ENCODE measurements at regions not wholly inside any gene's neighbourhood (a gene's known extent, or its start where the extent isn't known, plus 50 kb on each side); places are given as distances from the start of the nearest gene placed in this dataset.

GRCh38 chr14:87838931-87839330, 154.1 kb downstream of the GALC start:
- Histone ChIP-seq H3K27me3 (replicated peaks in 2 of 5; ENCODE audit: control insufficient read depth in 4 of 5, insufficient read depth in 5 of 5, low read length in 4 of 5) (no peaks in the 10 kb centered on the region), H3K9me3 (ENCODE audit: control extremely low read depth in 1 of 5, control insufficient read depth in 4 of 5, insufficient read depth in 2 of 5, low read depth in 1 of 5, low read length in 4 of 5) (no peaks in the 10 kb centered on the region), H3K36me3 (ENCODE audit: control insufficient read depth in 4 of 4, insufficient read depth in 4 of 4, low read length in 3 of 4) (no peaks in the 10 kb centered on the region), H3K4me3 (ENCODE audit: control insufficient read depth in 1 of 7, extremely low read depth in 1 of 7, insufficient read depth in 4 of 7, low read depth in 2 of 7, low read length in 6 of 7) (no peak overlapping the region), H3K27ac (ENCODE audit: insufficient read depth in 1 of 2, low read depth in 1 of 2, low read length in 2 of 2, poor library complexity in 1 of 2, severe bottlenecking in 2 of 2) (no peak overlapping the region), H3K4me1 (ENCODE audit: control extremely low read depth in 1 of 4, control insufficient read depth in 4 of 4, insufficient read depth in 4 of 4, low read length in 3 of 4) (no peaks in the 10 kb centered on the region)
- ChIA-PET POLR2A (no interaction called here), CTCF (no interaction called here)
- no CpG with 5 or more reads among the region's 2 CpGs for WGBS (ENCODE audit: insufficient coverage)
- no peak for DNase-seq

- H3K36me3 ChIP-seq (ENCODE audit: control insufficient read depth in 4 of 4, insufficient read depth in 4 of 4, low read length in 3 of 4) = no peaks in the 10 kb centered on the region
- WGBS (ENCODE audit: insufficient coverage) = 86% methylated on average over 1 of the region's 1 CpG
- no peaks in the 10 kb centered on the region for H3K27me3 ChIP-seq (replicated peaks in 2 of 5; ENCODE audit: control insufficient read depth in 4 of 5, insufficient read depth in 5 of 5, low read length in 4 of 5)
- no peak overlapping the region for H3K27ac ChIP-seq (ENCODE audit: insufficient read depth in 1 of 2, low read depth in 1 of 2, low read length in 2 of 2, poor library complexity in 1 of 2, severe bottlenecking in 2 of 2)
- DNase-seq = no peak
- no peaks in the 10 kb centered on the region for H3K9me3 ChIP-seq (ENCODE audit: control extremely low read depth in 1 of 5, control insufficient read depth in 4 of 5, insufficient read depth in 2 of 5, low read depth in 1 of 5, low read length in 4 of 5)
- CTCF ChIA-PET = no interaction called here
- no peaks in the 10 kb centered on the region for H3K4me1 ChIP-seq (ENCODE audit: control extremely low read depth in 1 of 4, control insufficient read depth in 4 of 4, insufficient read depth in 4 of 4, low read length in 3 of 4)
- H3K4me3 ChIP-seq (ENCODE audit: control insufficient read depth in 1 of 7, extremely low read depth in 1 of 7, insufficient read depth in 4 of 7, low read depth in 2 of 7, low read length in 6 of 7) = no peak overlapping the region
- POLR2A ChIA-PET = no interaction called here
These were observed 155.7 kb downstream of the GALC start for GRCh38 chr14:87837296-87837695.

GRCh38 chr14:87834594-87834993, 158.4 kb downstream of the GALC start:
- H3K4me3 ChIP-seq (ENCODE audit: control insufficient read depth in 1 of 7, extremely low read depth in 1 of 7, insufficient read depth in 4 of 7, low read depth in 2 of 7, low read length in 6 of 7) = no peak overlapping the region
- WGBS (ENCODE audit: insufficient coverage) = 100% methylated on average over 1 of the region's 1 CpG
- H3K27me3 ChIP-seq (replicated peaks in 2 of 5; ENCODE audit: control insufficient read depth in 4 of 5, insufficient read depth in 5 of 5, low read length in 4 of 5) = no peaks in the 10 kb centered on the region
- no peak for DNase-seq
- H3K4me1 ChIP-seq (ENCODE audit: control extremely low read depth in 1 of 4, control insufficient read depth in 4 of 4, insufficient read depth in 4 of 4, low read length in 3 of 4) = no peaks in the 10 kb centered on the region
- ChIA-PET CTCF (no interaction called here), POLR2A (no interaction called here)
- no peaks in the 10 kb centered on the region for H3K9me3 ChIP-seq (ENCODE audit: control extremely low read depth in 1 of 5, control insufficient read depth in 4 of 5, insufficient read depth in 2 of 5, low read depth in 1 of 5, low read length in 4 of 5)
- H3K36me3 ChIP-seq (ENCODE audit: control insufficient read depth in 4 of 4, insufficient read depth in 4 of 4, low read length in 3 of 4) = no peaks in the 10 kb centered on the region
- H3K27ac ChIP-seq (ENCODE audit: insufficient read depth in 1 of 2, low read depth in 1 of 2, low read length in 2 of 2, poor library complexity in 1 of 2, severe bottlenecking in 2 of 2) = no peak overlapping the region

- 92% methylated on average over 1 of the region's 1 CpG for WGBS (ENCODE audit: insufficient coverage)
- H3K27ac ChIP-seq (ENCODE audit: insufficient read depth in 1 of 2, low read depth in 1 of 2, low read length in 2 of 2, poor library complexity in 1 of 2, severe bottlenecking in 2 of 2) = no peak overlapping the region
These were observed 160.0 kb downstream of the GALC start for GRCh38 chr14:87833026-87833425.

GRCh38 chr14:87830443-87831096, 162.4 kb downstream of the GALC start:
- no peak for DNase-seq
- 40% methylated on average over 1 of the region's 2 CpGs for WGBS (ENCODE audit: insufficient coverage)
- Histone ChIP-seq H3K4me3 (ENCODE audit: control insufficient read depth in 1 of 7, extremely low read depth in 1 of 7, insufficient read depth in 4 of 7, low read depth in 2 of 7, low read length in 6 of 7) (no peak overlapping the region), H3K4me1 (ENCODE audit: control extremely low read depth in 1 of 4, control insufficient read depth in 4 of 4, insufficient read depth in 4 of 4, low read length in 3 of 4) (no peaks in the 10 kb centered on the region), H3K36me3 (ENCODE audit: control insufficient read depth in 4 of 4, insufficient read depth in 4 of 4, low read length in 3 of 4) (no peaks in the 10 kb centered on the region), H3K27ac (ENCODE audit: insufficient read depth in 1 of 2, low read depth in 1 of 2, low read length in 2 of 2, poor library complexity in 1 of 2, severe bottlenecking in 2 of 2) (no peak overlapping the region), H3K9me3 (ENCODE audit: control extremely low read depth in 1 of 5, control insufficient read depth in 4 of 5, insufficient read depth in 2 of 5, low read depth in 1 of 5, low read length in 4 of 5) (no peaks in the 10 kb centered on the region), H3K27me3 (replicated peaks in 2 of 5; ENCODE audit: control insufficient read depth in 4 of 5, insufficient read depth in 5 of 5, low read length in 4 of 5) (no peaks in the 10 kb centered on the region)
- ChIA-PET CTCF (no interaction called here), POLR2A (no interaction called here)

More at GRCh38 chr14:87833026-87833425, 160.0 kb downstream of the GALC start:
- no peaks in the 10 kb centered on the region for H3K9me3 ChIP-seq (ENCODE audit: control extremely low read depth in 1 of 5, control insufficient read depth in 4 of 5, insufficient read depth in 2 of 5, low read depth in 1 of 5, low read length in 4 of 5)
- ChIA-PET POLR2A (no interaction called here), CTCF (no interaction called here)
- no peaks in the 10 kb centered on the region for H3K4me1 ChIP-seq (ENCODE audit: control extremely low read depth in 1 of 4, control insufficient read depth in 4 of 4, insufficient read depth in 4 of 4, low read length in 3 of 4)
- DNase-seq = no peak
- H3K27me3 ChIP-seq (replicated peaks in 2 of 5; ENCODE audit: control insufficient read depth in 4 of 5, insufficient read depth in 5 of 5, low read length in 4 of 5) = no peaks in the 10 kb centered on the region
- H3K36me3 ChIP-seq (ENCODE audit: control insufficient read depth in 4 of 4, insufficient read depth in 4 of 4, low read length in 3 of 4) = no peaks in the 10 kb centered on the region
- H3K4me3 ChIP-seq (ENCODE audit: control insufficient read depth in 1 of 7, extremely low read depth in 1 of 7, insufficient read depth in 4 of 7, low read depth in 2 of 7, low read length in 6 of 7) = no peak overlapping the region

- Histone ChIP-seq H3K4me3 (ENCODE audit: control insufficient read depth in 1 of 7, extremely low read depth in 1 of 7, insufficient read depth in 4 of 7, low read depth in 2 of 7, low read length in 6 of 7) (no peak overlapping the region), H3K27me3 (replicated peaks in 2 of 5; ENCODE audit: control insufficient read depth in 4 of 5, insufficient read depth in 5 of 5, low read length in 4 of 5) (no peaks in the 10 kb centered on the region), H3K4me1 (ENCODE audit: control extremely low read depth in 1 of 4, control insufficient read depth in 4 of 4, insufficient read depth in 4 of 4, low read length in 3 of 4) (no peaks in the 10 kb centered on the region), H3K9me3 (ENCODE audit: control extremely low read depth in 1 of 5, control insufficient read depth in 4 of 5, insufficient read depth in 2 of 5, low read depth in 1 of 5, low read length in 4 of 5) (no peaks in the 10 kb centered on the region), H3K27ac (ENCODE audit: insufficient read depth in 1 of 2, low read depth in 1 of 2, low read length in 2 of 2, poor library complexity in 1 of 2, severe bottlenecking in 2 of 2) (no peak overlapping the region), H3K36me3 (ENCODE audit: control insufficient read depth in 4 of 4, insufficient read depth in 4 of 4, low read length in 3 of 4) (no peaks in the 10 kb centered on the region)
- no peak for DNase-seq
- CTCF ChIA-PET = no interaction called here
- POLR2A ChIA-PET = no interaction called here
These were observed 163.4 kb downstream of the GALC start for GRCh38 chr14:87829543-87829942.

GRCh38 chr14:87824266-87824665, 168.7 kb downstream of the GALC start:
- CTCF ChIA-PET = no interaction called here
- H3K36me3 ChIP-seq (ENCODE audit: control insufficient read depth in 4 of 4, insufficient read depth in 4 of 4, low read length in 3 of 4) = no peaks in the 10 kb centered on the region

More at GRCh38 chr14:87824266-87824665, 168.7 kb downstream of the GALC start:
- DNase-seq = no peak
- Histone ChIP-seq H3K27me3 (replicated peaks in 2 of 5; ENCODE audit: control insufficient read depth in 4 of 5, insufficient read depth in 5 of 5, low read length in 4 of 5) (peaks cover 0 to 2% (median 0%) of the 10 kb centered on the region in 5 experiments), H3K4me3 (ENCODE audit: control insufficient read depth in 1 of 7, extremely low read depth in 1 of 7, insufficient read depth in 4 of 7, low read depth in 2 of 7, low read length in 6 of 7) (no peak overlapping the region), H3K4me1 (ENCODE audit: control extremely low read depth in 1 of 4, control insufficient read depth in 4 of 4, insufficient read depth in 4 of 4, low read length in 3 of 4) (no peaks in the 10 kb centered on the region), H3K27ac (ENCODE audit: insufficient read depth in 1 of 2, low read depth in 1 of 2, low read length in 2 of 2, poor library complexity in 1 of 2, severe bottlenecking in 2 of 2) (no peak overlapping the region), H3K9me3 (ENCODE audit: control extremely low read depth in 1 of 5, control insufficient read depth in 4 of 5, insufficient read depth in 2 of 5, low read depth in 1 of 5, low read length in 4 of 5) (no peaks in the 10 kb centered on the region)
- POLR2A ChIA-PET = no interaction called here

Measured in common myeloid progenitor, CD34-positive (primary cell).